Natural killer cell (primary cell): ENCODE measurements at regions not wholly inside any gene's neighbourhood (a gene's known extent, or its start where the extent isn't known, plus 50 kb on each side); places are given as distances from the start of the nearest gene placed in this dataset.

Experiments used
- ATAC-seq, 3 donors: fragments of 150-1000 bp in 2 of 3; fragments of 200-7000 bp in 1 of 3; cut with Tn5 transposase; 1 replicate in 1 of 3; 2 replicates in 2 of 3; pipeline ENCODE4 v1.10.0; 2021; ENCODE audit warnings: mild to moderate bottlenecking in 2 of 3, moderate library complexity in 2 of 3
- DNase-seq, 2 donors: peaks; one replicate each; pipeline versions ENCODE4 v3.0.0 to v3.0.0-alpha.2; 2013 to 2021; ENCODE audit warnings: mixed read lengths in 1 of 2
- H3K27ac ChIP-seq: one replicate; pipeline ENCODE4 v1.5.1; 2013; ENCODE audit warnings: mild to moderate bottlenecking, low read length
- H3K27me3 ChIP-seq: one replicate; pipeline ENCODE4 v1.6.1; 2013; ENCODE audit warnings: low read length; ENCODE audit not compliant: control insufficient read depth, insufficient read depth
- H3K36me3 ChIP-seq: one replicate; pipeline ENCODE4 v1.6.1; 2013; ENCODE audit warnings: low read length; ENCODE audit not compliant: control insufficient read depth, insufficient read depth
- H3K4me1 ChIP-seq: one replicate; pipeline ENCODE4 v1.6.1; 2013; ENCODE audit warnings: low read length; ENCODE audit not compliant: control insufficient read depth, insufficient read depth
- H3K4me3 ChIP-seq: one replicate; pipeline ENCODE4 v1.5.1; 2013; ENCODE audit warnings: low read length
- H3K9me3 ChIP-seq: one replicate; pipeline ENCODE4 v1.6.1; 2013; ENCODE audit warnings: low read length; ENCODE audit not compliant: control insufficient read depth, insufficient read depth
- H3K27ac Mint-ChIP-seq, 2 donors: one replicate each; pipeline ENCODE4 v1.8.0; 2022; ENCODE audit warnings: mild to moderate bottlenecking in 2 of 2, mixed read lengths in 2 of 2, moderate library complexity in 1 of 2
- H3K27me3 Mint-ChIP-seq, 2 donors: one replicate each; pipeline ENCODE4 v1.8.0; 2022; ENCODE audit warnings: low read depth in 2 of 2, mixed read lengths in 2 of 2
- H3K36me3 Mint-ChIP-seq: one replicate; pipeline ENCODE4 v1.8.0; 2022; ENCODE audit warnings: mixed read lengths
- H3K4me1 Mint-ChIP-seq, 2 donors: one replicate each; pipeline ENCODE4 v1.8.0; 2022; ENCODE audit warnings: mixed read lengths in 2 of 2
- H3K4me3 Mint-ChIP-seq: one replicate; pipeline ENCODE4 v1.8.0; 2022; ENCODE audit warnings: mild to moderate bottlenecking, moderate library complexity, mixed read lengths
- H3K9me3 Mint-ChIP-seq, 2 donors: one replicate each; pipeline ENCODE4 v1.8.0; 2022; ENCODE audit warnings: mixed read lengths in 2 of 2
- CTCF ChIP-seq: fragments of 200-600 bp; IDR thresholded peaks from one replicate; pipeline ENCODE4 v1.8.0; 2022; ENCODE audit warnings: antibody characterized with exemption
- WGBS: methylation state at CpG from one replicate; pipeline ENCODE4 v1.1.7; 2013; ENCODE audit warnings: missing lambda C conversion rate; ENCODE audit not compliant: insufficient coverage; 5-methylcytosine and 5-hydroxymethylcytosine counted together
- intact Hi-C: fragments of 100-400 bp; cut with micrococcal nuclease; formaldehyde crosslinking; loops from one replicate; pipeline ENCODE4 v1.14.2; 2022

DNA sequence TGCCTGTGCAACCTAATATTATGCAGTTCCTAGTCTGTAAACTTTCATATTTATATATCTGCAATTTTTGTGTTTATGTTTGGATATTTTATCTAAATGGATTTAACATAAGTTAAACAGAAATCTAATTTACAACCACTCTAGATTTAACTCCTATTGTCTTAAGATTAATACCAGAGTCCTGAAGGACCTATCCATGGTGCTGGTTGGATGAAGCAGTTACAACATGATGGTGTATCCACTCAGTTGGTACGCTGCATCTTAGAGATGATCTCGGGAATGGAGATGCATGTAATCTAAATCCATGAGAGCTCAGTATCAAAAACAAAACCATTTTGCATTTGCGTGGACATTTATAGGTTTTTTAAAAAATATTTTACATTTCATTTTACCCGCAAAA lies 745.9 kb upstream of the SLC8A1 start:
- Mint-ChIP-seq H3K4me1 (no peaks in the 10 kb centered on the region), H3K9me3 (peaks cover 5 to 8% of the 10 kb centered on the region in 2 donors), H3K27ac (no peak overlapping the region), H3K4me3 (no peak overlapping the region), H3K36me3 (no peaks in the 10 kb centered on the region), H3K27me3 (no peaks in the 10 kb centered on the region)
- Histone ChIP-seq H3K36me3 (no peaks in the 10 kb centered on the region), H3K4me1 (no peaks in the 10 kb centered on the region), H3K4me3 (no peak overlapping the region), H3K9me3 (no peaks in the 10 kb centered on the region), H3K27ac (no peak overlapping the region), H3K27me3 (no peaks in the 10 kb centered on the region)
- TF ChIP-seq CTCF = no peak
- DNase-seq (no peak), ATAC-seq (no peak)
- WGBS = 100% methylated on average over 2 of the region's 4 CpGs
- intact Hi-C loops = no loop called here

- intact Hi-C loops = no loop called here
- peaks cover 6 to 9% of the 10 kb centered on the region in 2 donors for H3K9me3 Mint-ChIP-seq
- TF ChIP-seq CTCF = no peak
- no peak overlapping the region for H3K27ac ChIP-seq
- no peak overlapping the region for H3K4me3 Mint-ChIP-seq
- no peaks in the 10 kb centered on the region for H3K4me1 ChIP-seq
- no peak overlapping the region for H3K27ac Mint-ChIP-seq
- WGBS = 75% methylated on average over 1 of the region's 1 CpG
- no peaks in the 10 kb centered on the region for H3K9me3 ChIP-seq
- no peaks in the 10 kb centered on the region for H3K36me3 Mint-ChIP-seq
- H3K36me3 ChIP-seq = no peaks in the 10 kb centered on the region
- no peak overlapping the region for H3K4me3 ChIP-seq
- DNase-seq (no peak), ATAC-seq (no peak)
- H3K4me1 Mint-ChIP-seq = no peaks in the 10 kb centered on the region
- H3K27me3 Mint-ChIP-seq = no peaks in the 10 kb centered on the region
- no peaks in the 10 kb centered on the region for H3K27me3 ChIP-seq
Observed at GRCh38 chr2:41199334-41199733, 747.4 kb upstream of the SLC8A1 start.

DNA sequence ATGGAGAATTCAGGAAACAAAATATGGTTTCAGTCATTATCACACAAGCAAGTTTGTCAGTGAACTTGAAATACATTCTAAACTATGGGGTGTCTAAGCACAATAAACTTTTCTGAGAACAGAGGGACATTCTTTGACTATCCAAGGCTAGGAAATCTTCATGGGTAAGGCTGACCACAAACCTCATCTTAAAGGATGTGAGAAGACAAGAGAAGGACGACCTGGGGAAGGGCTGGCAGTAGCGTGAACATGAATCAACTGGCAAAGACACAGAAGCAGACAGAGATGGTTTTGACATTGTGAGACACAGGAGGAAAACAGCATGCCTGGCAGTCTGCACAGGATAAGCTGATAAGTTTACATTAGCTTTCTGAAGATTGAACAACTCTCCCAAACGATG lies 752.4 kb upstream of the SLC8A1 start:
- 39% methylated on average over 3 of the region's 3 CpGs for whole genome bisulfite sequencing
- H3K4me3 ChIP-seq = no peak overlapping the region
- no peaks in the 10 kb centered on the region for H3K4me1 Mint-ChIP-seq
- no peak overlapping the region for H3K4me3 Mint-ChIP-seq
- DNase-seq (no peak), ATAC-seq (no peak)
- no peaks in the 10 kb centered on the region for H3K27me3 ChIP-seq
- H3K36me3 Mint-ChIP-seq = no peaks in the 10 kb centered on the region
- H3K27me3 Mint-ChIP-seq = no peaks in the 10 kb centered on the region
- H3K9me3 ChIP-seq = no peaks in the 10 kb centered on the region
- TF ChIP-seq CTCF = no peak
- H3K27ac ChIP-seq = no peak overlapping the region
- intact Hi-C loops = no loop called here
- no peaks in the 10 kb centered on the region for H3K36me3 ChIP-seq
- H3K4me1 ChIP-seq = no peaks in the 10 kb centered on the region
- no peak overlapping the region for H3K27ac Mint-ChIP-seq
- peaks cover 2 to 13% of the 10 kb centered on the region in 2 donors for H3K9me3 Mint-ChIP-seq

DNA sequence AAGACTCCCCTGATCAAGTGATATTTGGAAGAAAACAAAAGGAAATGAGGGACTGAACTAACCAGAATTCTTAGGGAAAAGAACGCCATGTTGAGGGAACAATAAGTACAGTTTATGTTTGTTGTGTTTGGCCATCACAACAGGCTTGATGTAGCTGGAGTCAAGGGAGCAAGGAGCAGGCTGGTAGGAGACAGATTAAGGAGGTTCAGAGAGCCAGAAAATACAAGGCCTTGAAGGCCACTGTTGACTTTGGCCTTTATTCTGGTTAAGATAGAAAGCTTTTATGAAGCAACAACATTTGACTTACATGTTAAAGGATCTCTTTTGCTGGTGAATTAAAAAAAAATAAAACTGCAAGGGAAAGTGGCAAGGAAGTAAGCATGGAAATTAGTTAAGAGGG lies 754.1 kb upstream of the SLC8A1 start:
- no peaks in the 10 kb centered on the region for H3K36me3 ChIP-seq
- intact Hi-C loops = no loop called here
- H3K4me3 ChIP-seq = no peak overlapping the region
- H3K27me3 ChIP-seq = no peaks in the 10 kb centered on the region
- Mint-ChIP-seq H3K27ac (no peak overlapping the region), H3K4me3 (no peak overlapping the region), H3K4me1 (no peaks in the 10 kb centered on the region), H3K36me3 (no peaks in the 10 kb centered on the region), H3K9me3 (peaks cover 2 to 18% of the 10 kb centered on the region in 2 donors), H3K27me3 (no peaks in the 10 kb centered on the region)
- DNase-seq (no peak), ATAC-seq (no peak)
- H3K4me1 ChIP-seq = no peaks in the 10 kb centered on the region
- 79% methylated on average over 1 of the region's 1 CpG for whole genome bisulfite sequencing
- no peak for TF ChIP-seq CTCF
- no peak overlapping the region for H3K27ac ChIP-seq
- H3K9me3 ChIP-seq = peaks cover 3% of the 10 kb centered on the region
